Large intestine (tissue), 3 donors: ENCODE measurements at regions not wholly inside any gene's neighbourhood (a gene's known extent, or its start where the extent isn't known, plus 50 kb on each side); places are given as distances from the start of the nearest gene placed in this dataset.

Source experiments
- DNase-seq, 2 donors: peaks; one replicate each; pipeline versions ENCODE4 v3.0.0 to v3.0.0-alpha.2; 2013
- H3K27ac ChIP-seq: one replicate; pipeline ENCODE4 v1.5.1; 2013; ENCODE audit warnings: low read length
- H3K27me3 ChIP-seq: 2 replicates; pipeline ENCODE4 v1.6.1; 2013; ENCODE audit warnings: low read length; ENCODE audit not compliant: control insufficient read depth, insufficient read depth
- H3K36me3 ChIP-seq: 2 replicates; pipeline ENCODE4 v1.6.1; 2013; ENCODE audit warnings: low read length; ENCODE audit not compliant: control insufficient read depth, insufficient read depth
- H3K4me1 ChIP-seq: one replicate; pipeline ENCODE4 v1.6.1; 2013; ENCODE audit warnings: low read length; ENCODE audit not compliant: control insufficient read depth, insufficient read depth
- H3K4me3 ChIP-seq: one replicate; pipeline ENCODE4 v1.5.1; 2013; ENCODE audit warnings: low read length
- H3K9me3 ChIP-seq: one replicate; pipeline ENCODE4 v1.6.1; 2013; ENCODE audit warnings: mild to moderate bottlenecking, low read depth, low read length, moderate library complexity; ENCODE audit not compliant: control insufficient read depth
- WGBS: methylation state at CpG from one replicate; pipeline ENCODE4 v1.1.5; 2013; ENCODE audit warnings: low lambda C conversion rate; ENCODE audit not compliant: insufficient coverage; 5-methylcytosine and 5-hydroxymethylcytosine counted together

- DNase-seq: no peak
- no peaks in the 10 kb centered on the region for H3K36me3 ChIP-seq
- H3K4me1 ChIP-seq: no peaks in the 10 kb centered on the region
- no peak overlapping the region for H3K4me3 ChIP-seq
- H3K27ac ChIP-seq: no peak overlapping the region
- WGBS: 80% methylated on average over 1 of the region's 3 CpGs
- no peaks in the 10 kb centered on the region for H3K27me3 ChIP-seq
- H3K9me3 ChIP-seq: no peaks in the 10 kb centered on the region
Measured at GRCh38 chr10:105843786-105844185, 1202.7 kb downstream of the SORCS3 start.

GRCh38 chr10:105840288-105840770 lies 1199.2 kb downstream of the SORCS3 start:
- Histone ChIP-seq H3K27me3 (no peaks in the 10 kb centered on the region), H3K4me1 (no peaks in the 10 kb centered on the region), H3K4me3 (no peak overlapping the region), H3K9me3 (no peaks in the 10 kb centered on the region), H3K27ac (no peak overlapping the region), H3K36me3 (no peaks in the 10 kb centered on the region)
- no peak for DNase-seq
- WGBS: 67% methylated on average over 1 of the region's 6 CpGs

- Histone ChIP-seq H3K36me3 (no peaks in the 10 kb centered on the region), H3K27ac (no peak overlapping the region), H3K4me3 (no peak overlapping the region), H3K9me3 (no peaks in the 10 kb centered on the region), H3K27me3 (no peaks in the 10 kb centered on the region), H3K4me1 (no peaks in the 10 kb centered on the region)
- DNase-seq: no peak
- WGBS: 83% methylated on average over 2 of the region's 2 CpGs
Measured at GRCh38 chr10:105838392-105838791, 1197.3 kb downstream of the SORCS3 start.

GRCh38 chr10:105837951-105838350 lies 1196.9 kb downstream of the SORCS3 start:
- no peaks in the 10 kb centered on the region for H3K4me1 ChIP-seq
- H3K9me3 ChIP-seq: no peaks in the 10 kb centered on the region
- H3K27me3 ChIP-seq: no peaks in the 10 kb centered on the region
- H3K27ac ChIP-seq: no peak overlapping the region
- no peaks in the 10 kb centered on the region for H3K36me3 ChIP-seq
- H3K4me3 ChIP-seq: no peak overlapping the region
- WGBS: 25% methylated on average over 2 of the region's 2 CpGs
- DNase-seq: peak; percentile 4 to 5

GRCh38 chr10:105834261-105835059 lies 1193.4 kb downstream of the SORCS3 start:
- Histone ChIP-seq H3K9me3 (no peaks in the 10 kb centered on the region), H3K4me1 (no peaks in the 10 kb centered on the region), H3K4me3 (no peak overlapping the region), H3K36me3 (no peaks in the 10 kb centered on the region), H3K27me3 (no peaks in the 10 kb centered on the region), H3K27ac (no peak overlapping the region)
- WGBS: 94% methylated on average over 1 of the region's 4 CpGs
- DNase-seq: no peak

- no CpG with 5 or more reads among the region's 1 CpG for WGBS
- DNase-seq: no peak
- H3K27ac ChIP-seq: no peak overlapping the region
- H3K4me3 ChIP-seq: no peak overlapping the region
- H3K36me3 ChIP-seq: no peaks in the 10 kb centered on the region
- no peaks in the 10 kb centered on the region for H3K9me3 ChIP-seq
- no peaks in the 10 kb centered on the region for H3K4me1 ChIP-seq
- no peaks in the 10 kb centered on the region for H3K27me3 ChIP-seq
Measured at GRCh38 chr10:105827133-105827532, 1186.0 kb downstream of the SORCS3 start.

- DNase-seq: no peak
Measured at GRCh38 chr10:105807935-105808587, 1167.0 kb downstream of the SORCS3 start.

GRCh38 chr10:105803206-105803605 lies 1162.1 kb downstream of the SORCS3 start:
- Histone ChIP-seq H3K9me3 (no peaks in the 10 kb centered on the region), H3K4me3 (no peak overlapping the region), H3K27ac (peak overlapping the region; percentile 24), H3K4me1 (no peaks in the 10 kb centered on the region), H3K27me3 (no peaks in the 10 kb centered on the region), H3K36me3 (no peaks in the 10 kb centered on the region)
- no CpG with 5 or more reads among the region's 2 CpGs for WGBS
- peak; percentile 4 to 18 for DNase-seq

More at GRCh38 chr10:105807935-105808587, 1167.0 kb downstream of the SORCS3 start:
- Histone ChIP-seq H3K27me3 (no peaks in the 10 kb centered on the region), H3K4me3 (no peak overlapping the region), H3K4me1 (no peaks in the 10 kb centered on the region), H3K9me3 (no peaks in the 10 kb centered on the region), H3K36me3 (no peaks in the 10 kb centered on the region), H3K27ac (no peak overlapping the region)
- 79% methylated on average over 2 of the region's 8 CpGs for WGBS

- Histone ChIP-seq H3K4me1 (no peaks in the 10 kb centered on the region), H3K27me3 (no peaks in the 10 kb centered on the region), H3K9me3 (no peaks in the 10 kb centered on the region), H3K27ac (no peak overlapping the region), H3K36me3 (no peaks in the 10 kb centered on the region), H3K4me3 (no peak overlapping the region)
- DNase-seq: no peak
- WGBS: no CpG with 5 or more reads among the region's 1 CpG
Measured at GRCh38 chr10:105800641-105801040, 1159.6 kb downstream of the SORCS3 start.

GRCh38 chr10:105798328-105798889 lies 1157.3 kb downstream of the SORCS3 start:
- 100% methylated on average over 1 of the region's 3 CpGs for WGBS
- no peak overlapping the region for H3K27ac ChIP-seq

More at GRCh38 chr10:105798328-105798889, 1157.3 kb downstream of the SORCS3 start:
- Histone ChIP-seq H3K36me3 (no peaks in the 10 kb centered on the region), H3K4me1 (no peaks in the 10 kb centered on the region), H3K27me3 (no peaks in the 10 kb centered on the region), H3K4me3 (no peak overlapping the region), H3K9me3 (no peaks in the 10 kb centered on the region)
- DNase-seq: no peak
